ENCODE measurements at regions not wholly inside any gene's neighbourhood (a gene's known extent, or its start where the extent isn't known, plus 50 kb on each side); places are given as distances from the start of the nearest gene placed in this dataset.

DNA sequence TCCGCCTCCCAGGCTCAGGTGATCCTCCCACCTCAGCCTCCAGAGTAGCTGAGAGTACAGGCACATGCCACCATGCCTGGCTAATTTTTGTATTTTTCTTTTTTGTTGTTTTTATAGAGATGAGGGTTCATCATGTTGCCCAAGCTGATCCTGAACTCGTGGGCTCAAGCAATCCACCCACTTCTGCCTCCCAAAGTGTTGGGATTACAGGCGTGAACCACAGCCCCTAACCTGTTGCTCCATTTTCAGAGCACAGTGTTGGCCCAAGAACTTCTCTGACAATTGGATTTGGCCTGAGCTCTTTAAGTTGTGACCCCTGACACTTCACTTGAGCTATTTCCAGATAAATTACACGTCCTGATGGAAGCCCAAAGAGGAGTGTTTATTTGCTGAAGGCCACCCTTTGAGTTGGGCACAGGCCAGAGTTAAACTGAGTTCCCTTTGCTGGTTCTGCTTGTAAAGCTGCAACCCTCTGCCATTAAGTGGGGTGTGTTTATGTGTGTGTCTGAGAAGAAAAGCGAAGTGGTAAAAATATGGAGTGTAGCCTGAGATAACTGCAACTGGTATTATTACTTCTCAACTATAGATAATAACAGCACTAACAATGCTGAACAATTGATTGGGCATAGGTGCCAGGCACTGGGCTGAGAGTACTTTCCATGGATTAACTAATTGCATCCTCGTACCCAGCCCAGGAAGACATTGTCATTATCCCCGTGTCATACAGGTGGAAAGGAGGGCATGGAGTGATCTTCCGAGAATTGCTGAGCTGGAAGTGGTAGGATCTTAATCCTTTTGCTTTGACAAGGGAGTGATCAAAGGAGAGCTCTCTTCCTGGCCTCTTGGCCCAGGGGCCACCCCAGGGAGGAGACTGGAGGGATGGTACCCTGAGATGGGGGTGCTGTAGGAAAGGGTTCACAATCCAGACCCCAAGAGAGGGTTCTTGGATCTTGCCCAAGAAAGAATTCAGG is 91.5 kb upstream of the PROK2 start:
- Histone ChIP-seq H3K27ac (no peak overlapping the region), H3K27me3 (ENCODE audit: low read depth) (peaks cover 10% of the 10 kb centered on the region), H3K4me1 (no peaks in the 10 kb centered on the region), H3K4me3 (no peak overlapping the region), H3K36me3 (no peaks in the 10 kb centered on the region), H3K9me3 (no peaks in the 10 kb centered on the region)
- DNase-seq = no peak
- TF ChIP-seq, protein P1, sequence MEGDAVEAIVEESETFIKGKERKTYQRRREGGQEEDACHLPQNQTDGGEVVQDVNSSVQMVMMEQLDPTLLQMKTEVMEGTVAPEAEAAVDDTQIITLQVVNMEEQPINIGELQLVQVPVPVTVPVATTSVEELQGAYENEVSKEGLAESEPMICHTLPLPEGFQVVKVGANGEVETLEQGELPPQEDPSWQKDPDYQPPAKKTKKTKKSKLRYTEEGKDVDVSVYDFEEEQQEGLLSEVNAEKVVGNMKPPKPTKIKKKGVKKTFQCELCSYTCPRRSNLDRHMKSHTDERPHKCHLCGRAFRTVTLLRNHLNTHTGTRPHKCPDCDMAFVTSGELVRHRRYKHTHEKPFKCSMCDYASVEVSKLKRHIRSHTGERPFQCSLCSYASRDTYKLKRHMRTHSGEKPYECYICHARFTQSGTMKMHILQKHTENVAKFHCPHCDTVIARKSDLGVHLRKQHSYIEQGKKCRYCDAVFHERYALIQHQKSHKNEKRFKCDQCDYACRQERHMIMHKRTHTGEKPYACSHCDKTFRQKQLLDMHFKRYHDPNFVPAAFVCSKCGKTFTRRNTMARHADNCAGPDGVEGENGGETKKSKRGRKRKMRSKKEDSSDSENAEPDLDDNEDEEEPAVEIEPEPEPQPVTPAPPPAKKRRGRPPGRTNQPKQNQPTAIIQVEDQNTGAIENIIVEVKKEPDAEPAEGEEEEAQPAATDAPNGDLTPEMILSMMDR (IDR thresholded peaks at IDR 0.05) = no peak
- ATAC-seq = no peak
- intact Hi-C loops (cut with DNase I) = no loop called here

GRCh38 chr3:71875461-71875947 is 90.6 kb upstream of the PROK2 start:
- TF ChIP-seq, protein P1 (IDR thresholded peaks at IDR 0.05) = peak; percentile 92
- H3K36me3 ChIP-seq = no peaks in the 10 kb centered on the region
- no peak overlapping the region for H3K27ac ChIP-seq
- no peak overlapping the region for H3K4me3 ChIP-seq
- DNase-seq = peak; percentile 79
- H3K27me3 ChIP-seq (ENCODE audit: low read depth) = peaks cover 2% of the 10 kb centered on the region
- intact Hi-C loops (cut with DNase I) = no loop called here
- H3K9me3 ChIP-seq = no peaks in the 10 kb centered on the region
- no peaks in the 10 kb centered on the region for H3K4me1 ChIP-seq
- peak; percentile 93 to 96 for ATAC-seq

DNA sequence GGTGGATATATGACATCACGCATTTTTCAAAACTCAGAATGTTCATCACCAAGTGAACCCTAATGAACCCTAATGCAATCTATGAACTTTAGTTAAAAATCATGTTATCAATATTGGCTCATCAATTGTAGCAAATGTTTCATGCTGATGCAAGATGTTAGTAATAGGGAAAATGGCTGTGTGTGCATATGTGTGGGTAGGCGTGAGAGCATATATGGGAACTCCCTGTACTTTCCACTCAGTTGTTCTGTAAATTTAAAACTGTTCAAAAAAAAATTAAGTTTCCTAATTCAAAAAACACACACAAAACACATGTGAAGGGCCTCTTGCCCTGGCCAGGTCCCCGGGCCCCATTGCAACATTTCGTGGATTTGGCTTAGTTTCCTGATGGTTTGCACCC is 89.7 kb upstream of the PROK2 start:
- Histone ChIP-seq H3K9me3 (no peaks in the 10 kb centered on the region), H3K4me3 (no peak overlapping the region), H3K36me3 (no peaks in the 10 kb centered on the region), H3K27ac (no peak overlapping the region), H3K4me1 (no peaks in the 10 kb centered on the region), H3K27me3 (ENCODE audit: low read depth) (no peaks in the 10 kb centered on the region)
- no peak for ATAC-seq
- intact Hi-C loops (cut with DNase I) = no loop called here
- TF ChIP-seq, protein P1 (IDR thresholded peaks at IDR 0.05) = no peak
- DNase-seq = no peak

DNA sequence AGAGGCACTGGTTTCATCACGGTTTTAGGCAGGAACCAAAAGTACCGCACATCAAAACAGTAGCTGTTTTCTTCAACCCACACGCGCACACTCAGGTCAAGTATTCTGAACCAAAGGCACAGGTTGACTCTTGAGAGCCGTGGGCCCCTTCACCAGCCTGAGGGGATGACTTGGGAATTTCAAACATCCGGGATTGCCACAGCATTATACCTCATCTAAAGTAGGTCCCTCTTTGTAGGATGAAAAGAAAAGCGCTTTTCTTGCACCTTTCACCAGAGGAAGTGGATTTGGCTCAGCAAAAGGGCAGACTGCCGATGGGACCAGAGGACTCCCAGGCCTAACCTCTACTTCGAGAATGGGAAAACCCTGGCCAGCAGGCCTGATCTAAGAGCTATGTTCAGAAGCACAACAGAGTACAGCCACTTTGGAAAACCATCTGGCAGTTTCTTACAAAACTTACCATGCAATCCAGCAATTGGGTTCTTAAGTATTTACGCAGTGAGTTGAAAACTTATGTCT is 88.2 kb upstream of the PROK2 start:
- Histone ChIP-seq H3K27me3 (ENCODE audit: low read depth) (no peaks in the 10 kb centered on the region), H3K9me3 (no peaks in the 10 kb centered on the region), H3K4me3 (no peak overlapping the region), H3K36me3 (no peaks in the 10 kb centered on the region), H3K27ac (no peak overlapping the region), H3K4me1 (no peaks in the 10 kb centered on the region)
- DNase-seq = no peak
- peak; percentile 26 to 57 for ATAC-seq
- intact Hi-C loops (cut with DNase I) = no loop called here
- TF ChIP-seq, protein P1 (IDR thresholded peaks at IDR 0.05) = no peak

- H3K4me3 ChIP-seq = no peak overlapping the region
- DNase-seq (no peak), ATAC-seq (no peak)
- intact Hi-C loops (cut with DNase I) = no loop called here
- no peak overlapping the region for H3K27ac ChIP-seq
- H3K36me3 ChIP-seq = no peaks in the 10 kb centered on the region
- H3K4me1 ChIP-seq = no peaks in the 10 kb centered on the region
- H3K27me3 ChIP-seq (ENCODE audit: low read depth) = no peaks in the 10 kb centered on the region
- no peaks in the 10 kb centered on the region for H3K9me3 ChIP-seq
- TF ChIP-seq, protein P1 (IDR thresholded peaks at IDR 0.05) = no peak
Measured at GRCh38 chr3:71872256-71872655, 87.3 kb upstream of the PROK2 start.
